ENCODE measurements at regions not wholly inside any gene's neighbourhood (a gene's known extent, or its start where the extent isn't known, plus 50 kb on each side); places are given as distances from the start of the nearest gene placed in this dataset.
"Not testable (repeated sequence)": the region's sequence is repeated elsewhere in the genome, so short reads cannot be mapped to it uniquely, and the experiment has no call there.

- Histone ChIP-seq H3K27me3 (ENCODE audit: insufficient read depth, low read length) (no peaks in the 10 kb centered on the region), H3K4me3 (ENCODE audit: low read length) (no peak overlapping the region), H3K4me1 (ENCODE audit: insufficient read depth, low read length) (no peaks in the 10 kb centered on the region), H3K9me3 (ENCODE audit: low read depth, low read length) (peaks cover 4% of the 10 kb centered on the region)
These were observed 951.5 kb downstream of the KCNT2 start for GRCh38 chr1:195656780-195657179.

GRCh38 chr1:195648875-195649274, 959.4 kb downstream of the KCNT2 start:
- H3K27me3 ChIP-seq (ENCODE audit: insufficient read depth, low read length); H3K9me3 ChIP-seq (ENCODE audit: low read depth, low read length); H3K4me1 ChIP-seq (ENCODE audit: insufficient read depth, low read length); H3K4me3 ChIP-seq (ENCODE audit: low read length): not testable (repeated sequence)

GRCh38 chr1:195637539-195637938, 970.7 kb downstream of the KCNT2 start:
- H3K4me3 ChIP-seq (ENCODE audit: low read length) = no peak overlapping the region
- H3K27me3 ChIP-seq (ENCODE audit: insufficient read depth, low read length) = no peaks in the 10 kb centered on the region
- no peaks in the 10 kb centered on the region for H3K9me3 ChIP-seq (ENCODE audit: low read depth, low read length)
- H3K4me1 ChIP-seq (ENCODE audit: insufficient read depth, low read length) = no peaks in the 10 kb centered on the region

GRCh38 chr1:195618287-195618686, 990.0 kb downstream of the KCNT2 start:
- H3K4me3 ChIP-seq (ENCODE audit: low read length) = no peak overlapping the region
- H3K9me3 ChIP-seq (ENCODE audit: low read depth, low read length) = no peaks in the 10 kb centered on the region
- no peaks in the 10 kb centered on the region for H3K27me3 ChIP-seq (ENCODE audit: insufficient read depth, low read length)
- no peaks in the 10 kb centered on the region for H3K4me1 ChIP-seq (ENCODE audit: insufficient read depth, low read length)

- H3K4me1 ChIP-seq (ENCODE audit: insufficient read depth, low read length) = no peaks in the 10 kb centered on the region
- no peaks in the 10 kb centered on the region for H3K27me3 ChIP-seq (ENCODE audit: insufficient read depth, low read length)
- H3K4me3 ChIP-seq (ENCODE audit: low read length) = no peak overlapping the region
- H3K9me3 ChIP-seq (ENCODE audit: low read depth, low read length) = no peaks in the 10 kb centered on the region
These were observed 991.1 kb downstream of the KCNT2 start for GRCh38 chr1:195617106-195617505.

GRCh38 chr1:195608883-195609282, 999.4 kb downstream of the KCNT2 start:
- Histone ChIP-seq H3K4me1 (ENCODE audit: insufficient read depth, low read length) (no peaks in the 10 kb centered on the region), H3K27me3 (ENCODE audit: insufficient read depth, low read length) (no peaks in the 10 kb centered on the region), H3K9me3 (ENCODE audit: low read depth, low read length) (no peaks in the 10 kb centered on the region)

GRCh38 chr1:195606483-195606882, 1001.8 kb downstream of the KCNT2 start:
- Histone ChIP-seq H3K27me3 (ENCODE audit: insufficient read depth, low read length) (no peaks in the 10 kb centered on the region), H3K4me3 (ENCODE audit: low read length) (no peak overlapping the region), H3K9me3 (ENCODE audit: low read depth, low read length) (no peaks in the 10 kb centered on the region), H3K4me1 (ENCODE audit: insufficient read depth, low read length) (no peaks in the 10 kb centered on the region)

More at GRCh38 chr1:195608883-195609282, 999.4 kb downstream of the KCNT2 start:
- H3K4me3 ChIP-seq (ENCODE audit: low read length) = no peak overlapping the region

GRCh38 chr1:195604287-195604686, 1004.0 kb downstream of the KCNT2 start:
- no peaks in the 10 kb centered on the region for H3K4me1 ChIP-seq (ENCODE audit: insufficient read depth, low read length)

GRCh38 chr1:195597891-195598290, 1010.3 kb downstream of the KCNT2 start:
- no peaks in the 10 kb centered on the region for H3K4me1 ChIP-seq (ENCODE audit: insufficient read depth, low read length)
- H3K27me3 ChIP-seq (ENCODE audit: insufficient read depth, low read length) = no peaks in the 10 kb centered on the region
- H3K9me3 ChIP-seq (ENCODE audit: low read depth, low read length) = no peaks in the 10 kb centered on the region
- H3K4me3 ChIP-seq (ENCODE audit: low read length) = no peak overlapping the region

More at GRCh38 chr1:195604287-195604686, 1004.0 kb downstream of the KCNT2 start:
- Histone ChIP-seq H3K27me3 (ENCODE audit: insufficient read depth, low read length) (no peaks in the 10 kb centered on the region), H3K9me3 (ENCODE audit: low read depth, low read length) (no peaks in the 10 kb centered on the region), H3K4me3 (ENCODE audit: low read length) (no peak overlapping the region)

- Histone ChIP-seq H3K9me3 (ENCODE audit: low read depth, low read length) (no peaks in the 10 kb centered on the region), H3K27me3 (ENCODE audit: insufficient read depth, low read length) (no peaks in the 10 kb centered on the region)
These were observed 1013.5 kb downstream of the KCNT2 start for GRCh38 chr1:195594773-195595172.

GRCh38 chr1:195594322-195594721, 1013.9 kb downstream of the KCNT2 start:
- no peaks in the 10 kb centered on the region for H3K4me1 ChIP-seq (ENCODE audit: insufficient read depth, low read length)
- H3K9me3 ChIP-seq (ENCODE audit: low read depth, low read length) = no peaks in the 10 kb centered on the region
- no peaks in the 10 kb centered on the region for H3K27me3 ChIP-seq (ENCODE audit: insufficient read depth, low read length)
- no peak overlapping the region for H3K4me3 ChIP-seq (ENCODE audit: low read length)

More at GRCh38 chr1:195594773-195595172, 1013.5 kb downstream of the KCNT2 start:
- H3K4me1 ChIP-seq (ENCODE audit: insufficient read depth, low read length) = no peaks in the 10 kb centered on the region
- H3K4me3 ChIP-seq (ENCODE audit: low read length) = no peak overlapping the region

GRCh38 chr1:195591917-195592672, 1016.1 kb downstream of the KCNT2 start:
- Histone ChIP-seq H3K4me1 (ENCODE audit: insufficient read depth, low read length) (no peaks in the 10 kb centered on the region), H3K4me3 (ENCODE audit: low read length) (no peak overlapping the region), H3K9me3 (ENCODE audit: low read depth, low read length) (no peaks in the 10 kb centered on the region), H3K27me3 (ENCODE audit: insufficient read depth, low read length) (no peaks in the 10 kb centered on the region)

- Histone ChIP-seq H3K27me3 (ENCODE audit: insufficient read depth, low read length) (no peaks in the 10 kb centered on the region), H3K4me1 (ENCODE audit: insufficient read depth, low read length) (no peaks in the 10 kb centered on the region), H3K9me3 (ENCODE audit: low read depth, low read length) (peaks cover 3% of the 10 kb centered on the region), H3K4me3 (ENCODE audit: low read length) (no peak overlapping the region)
These were observed 1017.6 kb downstream of the KCNT2 start for GRCh38 chr1:195590649-195591048.

- peaks cover 5% of the 10 kb centered on the region for H3K9me3 ChIP-seq (ENCODE audit: low read depth, low read length)
- no peak overlapping the region for H3K4me3 ChIP-seq (ENCODE audit: low read length)
- H3K4me1 ChIP-seq (ENCODE audit: insufficient read depth, low read length) = no peaks in the 10 kb centered on the region
- no peaks in the 10 kb centered on the region for H3K27me3 ChIP-seq (ENCODE audit: insufficient read depth, low read length)
These were observed 1023.2 kb downstream of the KCNT2 start for GRCh38 chr1:195584870-195585624.

- Histone ChIP-seq H3K27me3 (ENCODE audit: insufficient read depth, low read length) (no peaks in the 10 kb centered on the region), H3K4me3 (ENCODE audit: low read length) (no peak overlapping the region), H3K9me3 (ENCODE audit: low read depth, low read length) (peaks cover 5% of the 10 kb centered on the region), H3K4me1 (ENCODE audit: insufficient read depth, low read length) (no peaks in the 10 kb centered on the region)
These were observed 1027.3 kb downstream of the KCNT2 start for GRCh38 chr1:195580988-195581387.

Measured in mononuclear cell (primary cell).